ENCODE measurements at regions not wholly inside any gene's neighbourhood (a gene's known extent, or its start where the extent isn't known, plus 50 kb on each side); places are given as distances from the start of the nearest gene placed in this dataset.

DNA sequence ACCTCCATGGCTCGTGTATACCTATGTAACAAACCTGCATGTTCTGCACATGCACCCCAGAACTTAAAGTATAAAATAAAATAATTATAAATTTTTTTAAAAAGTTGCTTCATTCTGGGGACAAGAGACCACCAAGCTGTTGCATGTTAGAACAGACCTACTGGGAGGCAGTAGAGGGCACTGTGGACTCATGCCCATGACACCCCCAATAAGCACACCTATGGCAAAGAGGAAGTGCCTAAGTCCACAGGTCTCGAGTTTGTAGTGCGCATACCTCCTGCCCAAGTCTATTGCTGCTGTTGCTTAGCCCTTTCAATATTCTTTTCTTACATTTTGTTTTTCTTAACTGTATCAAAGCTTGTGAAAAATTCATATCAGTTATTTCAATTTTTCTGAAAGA, 267.9 kb upstream of the THBS1 start (continued):
- TF ChIP-seq, protein P1, sequence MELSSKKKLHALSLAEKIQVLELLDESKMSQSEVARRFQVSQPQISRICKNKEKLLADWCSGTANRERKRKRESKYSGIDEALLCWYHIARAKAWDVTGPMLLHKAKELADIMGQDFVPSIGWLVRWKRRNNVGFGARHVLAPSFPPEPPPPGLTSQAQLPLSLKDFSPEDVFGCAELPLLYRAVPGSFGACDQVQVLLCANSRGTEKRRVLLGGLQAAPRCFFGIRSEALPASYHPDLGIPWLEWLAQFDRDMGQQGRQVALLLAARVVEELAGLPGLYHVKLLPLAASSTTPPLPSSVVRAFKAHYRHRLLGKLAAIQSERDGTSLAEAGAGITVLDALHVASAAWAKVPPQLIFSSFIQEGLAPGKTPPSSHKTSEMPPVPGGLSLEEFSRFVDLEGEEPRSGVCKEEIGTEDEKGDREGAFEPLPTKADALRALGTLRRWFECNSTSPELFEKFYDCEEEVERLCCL (CRISPR knock-in tag; IDR thresholded peaks at IDR 0.05; ENCODE audit: borderline replicate concordance) = no peak
- TF ChIP-seq TSC22D2 (CRISPR knock-in tag; IDR thresholded peaks at IDR 0.05; ENCODE audit: borderline replicate concordance) = no peak
- TF ChIP-seq FOXC1 (CRISPR knock-in tag; IDR thresholded peaks at IDR 0.05; ENCODE audit: borderline replicate concordance) = no peak
- TF ChIP-seq GABPA (IDR thresholded peaks at IDR 0.05; ENCODE audit: low read depth, low read length) = no peak
- TF ChIP-seq GABPA (CRISPR knock-in tag; IDR thresholded peaks at IDR 0.05; ENCODE audit: low read depth) = peak; percentile 14; the same call in 1 of the 2 replicates
- TF ChIP-seq ELF3 (CRISPR knock-in tag; IDR thresholded peaks at IDR 0.05) = peak; percentile 84
- TF ChIP-seq SMC3 (IDR thresholded peaks at IDR 0.05; ENCODE audit: low read length) = peak; percentile 87
- TF ChIP-seq STAG1 (CRISPR knock-in tag; IDR thresholded peaks at IDR 0.05) = peak; percentile 76
- TF ChIP-seq ZMYM4 (CRISPR knock-in tag; IDR thresholded peaks at IDR 0.05) = peak; percentile 71
- 0 out of 2 replicates have a peak, but pooled peaks have one; percentile 36 for TF ChIP-seq ERF (CRISPR knock-in tag; IDR thresholded peaks at IDR 0.05)
- peak; percentile 60 for TF ChIP-seq TEAD3 (CRISPR knock-in tag; optimal IDR thresholded peaks at IDR 0.05; ENCODE audit: borderline replicate concordance)
- TF ChIP-seq, protein P2, sequence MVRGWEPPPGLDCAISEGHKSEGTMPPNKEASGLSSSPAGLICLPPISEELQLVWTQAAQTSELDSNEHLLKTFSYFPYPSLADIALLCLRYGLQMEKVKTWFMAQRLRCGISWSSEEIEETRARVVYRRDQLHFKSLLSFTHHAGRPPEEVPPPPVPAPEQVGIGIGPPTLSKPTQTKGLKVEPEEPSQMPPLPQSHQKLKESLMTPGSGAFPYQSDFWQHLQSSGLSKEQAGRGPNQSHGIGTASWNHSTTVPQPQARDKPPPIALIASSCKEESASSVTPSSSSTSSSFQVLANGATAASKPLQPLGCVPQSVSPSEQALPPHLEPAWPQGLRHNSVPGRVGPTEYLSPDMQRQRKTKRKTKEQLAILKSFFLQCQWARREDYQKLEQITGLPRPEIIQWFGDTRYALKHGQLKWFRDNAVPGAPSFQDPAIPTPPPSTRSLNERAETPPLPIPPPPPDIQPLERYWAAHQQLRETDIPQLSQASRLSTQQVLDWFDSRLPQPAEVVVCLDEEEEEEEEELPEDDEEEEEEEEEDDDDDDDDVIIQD (CRISPR knock-in tag; IDR thresholded peaks at IDR 0.05; ENCODE audit: low read depth) = peak; percentile 97
- TF ChIP-seq SOX13 (IDR thresholded peaks at IDR 0.05) = no peak
- TF ChIP-seq SOX13 (CRISPR knock-in tag; conservative IDR thresholded peaks at IDR 0.05 in 1 of 2, IDR thresholded peaks at IDR 0.05 in 1 of 2) = 0 out of 4 replicates have a peak, but pooled peaks of 1 of the 2 experiments have one; percentile 27
- TF ChIP-seq RAD21 (CRISPR knock-in tag; IDR thresholded peaks at IDR 0.05) = peak; percentile 52; the same call in 1 of the 2 replicates
- TF ChIP-seq ZNF644 (CRISPR knock-in tag; IDR thresholded peaks at IDR 0.05; ENCODE audit: low read depth) = peak; percentile 22; the same call in 1 of the 2 replicates
- peak; percentile 25; the same call in 1 of the 2 replicates for TF ChIP-seq HMG20A (CRISPR knock-in tag; IDR thresholded peaks at IDR 0.05; ENCODE audit: borderline replicate concordance)
- no peak for TF ChIP-seq GATAD1 (CRISPR knock-in tag; IDR thresholded peaks at IDR 0.05)
- no peak for TF ChIP-seq ZNF776 (CRISPR knock-in tag; IDR thresholded peaks at IDR 0.05)
- TF ChIP-seq POGZ (CRISPR knock-in tag; IDR thresholded peaks at IDR 0.05) = peak; percentile 81
- TF ChIP-seq SOX6 (IDR thresholded peaks at IDR 0.05) = no peak
- TF ChIP-seq SOX6 (CRISPR knock-in tag; IDR thresholded peaks at IDR 0.05) = no peak
- TF ChIP-seq PAF1 (CRISPR knock-in tag; IDR thresholded peaks at IDR 0.05) = no peak
- no peak for TF ChIP-seq NFATC3 (CRISPR knock-in tag; IDR thresholded peaks at IDR 0.05)
- no peak for TF ChIP-seq BHLHE40 (IDR thresholded peaks at IDR 0.05; ENCODE audit: low read length)
